ENCODE measurements at regions not wholly inside any gene's neighbourhood (a gene's known extent, or its start where the extent isn't known, plus 50 kb on each side); places are given as distances from the start of the nearest gene placed in this dataset.
A peak's percentile ranks its signal among the peaks of the same experiment; 100 is the strongest.
"Not testable (repeated sequence)": the region's sequence is repeated elsewhere in the genome, so short reads cannot be mapped to it uniquely, and the experiment has no call there.

- H3K9me3 ChIP-seq (replicated peaks) = no peaks in the 10 kb centered on the region
- peaks cover 27% of the 10 kb centered on the region for H3K4me1 ChIP-seq
- peak; percentile 81 for DNase-seq
- intact Hi-C loops (cut with micrococcal nuclease) = no loop called here
- peaks cover 5% of the 10 kb centered on the region for H3K36me3 ChIP-seq
- peak overlapping the region; percentile 89 for H3K4me3 ChIP-seq
- TF ChIP-seq CTCF (IDR thresholded peaks at IDR 0.05; ENCODE audit: borderline replicate concordance) = peak; percentile 83
- H3K27ac ChIP-seq (replicated peaks) = peak overlapping the region; percentile 88
- H3K27me3 ChIP-seq (ENCODE audit: low read depth) = no peaks in the 10 kb centered on the region
Observed at GRCh38 chr20:30376767-30377658, 880.5 kb upstream of the DEFB115 start.

- H3K9me3 ChIP-seq (replicated peaks); H3K27ac ChIP-seq (replicated peaks); DNase-seq; H3K36me3 ChIP-seq; intact Hi-C loops (cut with micrococcal nuclease); H3K27me3 ChIP-seq (ENCODE audit: low read depth): not testable (repeated sequence)
- Histone ChIP-seq H3K4me3 (peak overlapping the region; percentile 89), H3K4me1 (peaks cover 31% of the 10 kb centered on the region)
Observed at GRCh38 chr20:30378317-30378716, 879.1 kb upstream of the DEFB115 start.

- H3K4me3 ChIP-seq; intact Hi-C loops (cut with micrococcal nuclease); DNase-seq; H3K27ac ChIP-seq (replicated peaks); H3K9me3 ChIP-seq (replicated peaks); H3K36me3 ChIP-seq; H3K27me3 ChIP-seq (ENCODE audit: low read depth): not testable (repeated sequence)
- H3K4me1 ChIP-seq = peaks cover 31% of the 10 kb centered on the region
Observed at GRCh38 chr20:30378721-30379120, 878.7 kb upstream of the DEFB115 start.

GRCh38 chr20:30384841-30385240 lies 872.6 kb upstream of the DEFB115 start:
- H3K27me3 ChIP-seq (ENCODE audit: low read depth); DNase-seq; H3K27ac ChIP-seq (replicated peaks); H3K9me3 ChIP-seq (replicated peaks); intact Hi-C loops (cut with micrococcal nuclease); H3K4me3 ChIP-seq: not testable (repeated sequence)
- H3K36me3 ChIP-seq = peaks cover 30% of the 10 kb centered on the region
- peaks cover 20% of the 10 kb centered on the region for H3K4me1 ChIP-seq

GRCh38 chr20:30386099-30386498 lies 871.4 kb upstream of the DEFB115 start:
- H3K27ac ChIP-seq (replicated peaks); H3K4me3 ChIP-seq; DNase-seq; H3K9me3 ChIP-seq (replicated peaks); intact Hi-C loops (cut with micrococcal nuclease); H3K27me3 ChIP-seq (ENCODE audit: low read depth): not testable (repeated sequence)
- Histone ChIP-seq H3K4me1 (peaks cover 16% of the 10 kb centered on the region), H3K36me3 (peaks cover 41% of the 10 kb centered on the region)

- DNase-seq; H3K4me3 ChIP-seq; H3K9me3 ChIP-seq (replicated peaks); intact Hi-C loops (cut with micrococcal nuclease); H3K27ac ChIP-seq (replicated peaks); H3K27me3 ChIP-seq (ENCODE audit: low read depth): not testable (repeated sequence)
- Histone ChIP-seq H3K36me3 (peaks cover 45% of the 10 kb centered on the region), H3K4me1 (peaks cover 11% of the 10 kb centered on the region)
Observed at GRCh38 chr20:30387823-30388222, 869.6 kb upstream of the DEFB115 start.

GRCh38 chr20:30393523-30393922 lies 863.9 kb upstream of the DEFB115 start:
- H3K9me3 ChIP-seq (replicated peaks); intact Hi-C loops (cut with micrococcal nuclease); H3K4me1 ChIP-seq; DNase-seq; H3K27ac ChIP-seq (replicated peaks); H3K27me3 ChIP-seq (ENCODE audit: low read depth); H3K4me3 ChIP-seq: not testable (repeated sequence)
- peaks cover 75% of the 10 kb centered on the region for H3K36me3 ChIP-seq

GRCh38 chr20:30397111-30397510 lies 860.4 kb upstream of the DEFB115 start:
- intact Hi-C loops (cut with micrococcal nuclease); H3K27me3 ChIP-seq (ENCODE audit: low read depth); H3K9me3 ChIP-seq (replicated peaks); H3K4me3 ChIP-seq; H3K27ac ChIP-seq (replicated peaks); DNase-seq; H3K4me1 ChIP-seq: not testable (repeated sequence)
- peaks cover 79% of the 10 kb centered on the region for H3K36me3 ChIP-seq

- H3K27ac ChIP-seq (replicated peaks); H3K4me1 ChIP-seq; DNase-seq; intact Hi-C loops (cut with micrococcal nuclease); H3K4me3 ChIP-seq; H3K27me3 ChIP-seq (ENCODE audit: low read depth): not testable (repeated sequence)
- Histone ChIP-seq H3K9me3 (replicated peaks) (peaks cover 43% of the 10 kb centered on the region), H3K36me3 (peaks cover 61% of the 10 kb centered on the region)
Observed at GRCh38 chr20:30405061-30405460, 852.4 kb upstream of the DEFB115 start.

- Histone ChIP-seq H3K9me3 (replicated peaks) (peaks cover 48% of the 10 kb centered on the region), H3K36me3 (peaks cover 56% of the 10 kb centered on the region)
- H3K27ac ChIP-seq (replicated peaks); H3K4me1 ChIP-seq; intact Hi-C loops (cut with micrococcal nuclease); H3K4me3 ChIP-seq; H3K27me3 ChIP-seq (ENCODE audit: low read depth); DNase-seq: not testable (repeated sequence)
Observed at GRCh38 chr20:30405585-30405984, 851.9 kb upstream of the DEFB115 start.

- H3K4me1 ChIP-seq; H3K4me3 ChIP-seq; H3K27ac ChIP-seq (replicated peaks); H3K27me3 ChIP-seq (ENCODE audit: low read depth); intact Hi-C loops (cut with micrococcal nuclease); DNase-seq: not testable (repeated sequence)
- H3K36me3 ChIP-seq = peaks cover 48% of the 10 kb centered on the region
- H3K9me3 ChIP-seq (replicated peaks) = peaks cover 51% of the 10 kb centered on the region
Observed at GRCh38 chr20:30406370-30406769, 851.1 kb upstream of the DEFB115 start.
